HG02885 (cell line): ENCODE measurements at regions not wholly inside any gene's neighbourhood (a gene's known extent, or its start where the extent isn't known, plus 50 kb on each side); places are given as distances from the start of the nearest gene placed in this dataset.

Experiments
- ATAC-seq: cut with Tn5 transposase; IDR thresholded peaks from one replicate; pipeline ENCODE4 v1.9.1; 2021; ENCODE audit warnings: mild to moderate bottlenecking; ENCODE audit not compliant: unreplicated experiment, poor library complexity

DNA sequence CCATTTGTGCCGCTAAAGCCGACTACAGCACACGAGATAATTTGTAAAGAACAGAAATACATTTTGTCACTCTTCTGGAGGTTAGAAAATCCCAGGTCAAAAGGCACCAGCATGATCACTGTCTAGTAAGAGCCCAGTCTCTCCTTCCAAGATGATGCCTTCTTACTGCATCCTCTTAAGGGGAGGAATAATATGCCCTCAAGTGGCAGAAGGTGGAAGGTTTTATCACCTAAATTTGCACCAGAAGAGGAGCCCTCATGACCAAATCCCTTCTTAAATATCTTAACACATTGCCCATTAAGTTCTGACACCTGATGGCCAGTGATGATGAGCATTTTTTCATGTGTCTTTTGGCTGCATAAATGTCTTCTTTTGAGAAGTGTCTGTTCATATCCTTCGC lies 326.7 kb upstream of the RGS18 start:
- peak; percentile 57 for ATAC-seq

DNA sequence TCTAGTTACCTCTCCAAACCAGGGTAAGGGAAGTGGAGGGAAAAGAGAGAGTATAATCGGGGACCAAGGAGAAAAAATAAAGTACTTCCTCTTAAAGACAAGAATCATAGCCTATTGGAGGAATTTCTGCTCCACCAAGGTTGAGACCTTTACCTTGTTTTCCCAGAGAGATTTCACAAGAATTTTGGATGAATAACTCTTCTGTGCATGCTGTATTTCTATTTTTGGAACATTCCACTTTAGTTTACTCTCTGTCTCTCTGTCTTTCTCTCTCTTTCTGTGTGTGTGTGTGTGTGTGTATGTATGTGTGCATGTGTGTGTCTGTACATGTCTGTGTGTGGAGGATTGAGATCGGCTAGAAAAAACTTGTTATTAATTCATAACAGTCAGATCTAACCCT lies 318.4 kb upstream of the RGS18 start:
- ATAC-seq = no peak

DNA sequence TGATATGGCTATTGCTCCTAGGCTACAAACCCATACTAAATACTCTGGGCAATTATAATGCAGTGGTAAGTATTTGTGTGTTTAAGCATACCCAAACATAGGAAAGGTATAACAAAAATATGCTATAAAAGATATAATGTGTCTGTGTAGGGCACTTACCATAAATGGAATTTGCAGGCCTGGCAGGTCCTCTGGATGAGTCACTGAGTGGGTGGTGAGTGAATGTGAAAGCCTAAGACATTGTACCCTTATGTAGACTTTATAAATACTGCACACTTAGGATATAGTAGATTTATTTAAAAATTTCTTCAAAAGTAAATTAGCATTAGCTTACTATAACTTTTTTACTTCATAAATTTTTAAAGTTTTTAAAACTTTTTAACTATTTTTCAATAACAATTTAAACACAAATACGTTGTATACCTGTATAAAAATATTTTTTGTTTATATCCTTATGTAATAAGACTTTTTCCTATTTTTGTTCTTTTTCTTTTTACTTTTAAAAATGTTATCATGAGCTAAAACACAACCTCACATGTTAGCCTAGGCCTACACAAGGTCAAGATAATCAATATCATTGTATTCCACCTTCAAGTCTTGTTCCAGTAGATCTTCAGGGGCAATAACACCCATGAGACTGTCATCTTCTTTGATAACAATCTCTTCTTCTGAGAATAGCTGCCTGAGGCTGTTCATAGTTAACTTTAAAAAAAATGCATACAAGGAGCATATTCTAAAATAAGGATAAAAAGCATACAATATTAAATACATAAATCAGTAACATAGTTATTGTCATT lies 306.3 kb upstream of the RGS18 start:
- ATAC-seq = no peak

DNA sequence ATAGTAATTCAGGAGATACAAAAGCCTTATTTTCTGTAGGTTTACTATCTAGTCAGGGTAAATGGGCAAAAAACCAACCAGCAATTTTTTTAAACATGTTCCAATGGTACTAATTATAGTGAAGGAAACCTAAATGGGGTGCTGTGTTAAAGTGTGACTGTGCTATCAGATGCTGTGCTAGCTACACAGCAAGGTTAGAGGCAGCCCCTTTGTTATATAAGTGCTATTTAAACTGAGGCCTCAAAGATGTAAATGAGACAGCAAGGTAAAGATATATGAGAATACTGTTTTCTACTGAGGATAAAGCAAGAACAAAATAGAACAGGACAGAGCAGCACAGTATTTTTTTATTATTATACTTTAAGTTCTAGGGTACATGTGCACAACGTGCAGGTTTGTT lies 305.4 kb upstream of the RGS18 start:
- ATAC-seq = no peak

DNA sequence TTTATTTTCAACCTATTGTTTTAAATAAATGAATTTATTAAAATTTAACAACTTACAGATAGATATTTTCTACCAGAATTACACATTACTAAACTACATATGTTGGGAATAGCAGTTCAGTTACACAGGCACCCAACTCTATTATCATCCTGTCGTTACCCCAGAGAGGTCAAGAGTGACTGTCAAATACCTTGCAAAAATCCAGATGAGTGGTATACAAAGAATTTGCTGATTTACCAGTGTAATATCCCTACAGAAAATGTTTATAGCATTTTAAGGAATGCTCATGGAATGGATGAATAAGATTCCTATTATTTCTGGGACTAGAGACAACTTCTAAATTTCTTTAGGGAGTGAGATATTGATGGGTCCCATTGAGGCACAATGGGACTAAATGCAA lies 300.7 kb upstream of the RGS18 start:
- ATAC-seq = no peak

DNA sequence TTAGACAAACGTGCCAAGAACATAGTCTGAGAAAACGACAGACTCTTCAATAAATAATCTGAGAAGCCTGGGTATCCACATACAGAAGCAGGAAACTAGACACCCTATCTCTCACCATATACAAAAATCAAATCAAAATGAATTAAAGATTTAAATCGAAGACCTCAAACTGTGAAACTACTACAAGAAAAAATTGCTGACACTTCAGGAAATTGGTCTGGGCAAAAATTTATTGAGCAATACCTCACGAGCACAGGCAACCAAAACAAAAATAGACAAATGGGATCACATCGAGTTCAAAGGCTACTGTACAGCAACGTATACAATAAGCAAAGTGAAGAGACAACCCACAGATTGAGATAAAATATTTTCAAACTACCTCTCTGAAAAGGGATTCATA lies 292.8 kb upstream of the RGS18 start:
- no peak for ATAC-seq

DNA sequence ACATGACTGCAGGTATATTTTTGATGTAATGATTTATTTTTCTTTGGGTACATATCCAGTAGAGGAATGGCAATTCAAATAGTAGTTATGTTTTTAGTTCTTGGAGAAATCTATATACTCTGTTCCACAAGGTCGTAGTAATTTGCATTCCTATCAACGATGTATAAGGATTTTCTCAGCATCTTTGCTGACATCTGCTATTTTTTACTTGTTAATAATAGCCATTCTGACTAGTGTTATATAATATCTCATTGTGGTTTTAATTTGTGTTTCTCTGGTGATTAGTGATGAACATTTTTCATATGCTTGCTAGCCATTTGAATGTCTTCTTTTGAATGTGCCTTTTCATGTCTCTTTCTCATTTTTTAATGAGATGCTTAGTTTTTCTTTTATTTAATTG lies 292.1 kb upstream of the RGS18 start:
- ATAC-seq = no peak

DNA sequence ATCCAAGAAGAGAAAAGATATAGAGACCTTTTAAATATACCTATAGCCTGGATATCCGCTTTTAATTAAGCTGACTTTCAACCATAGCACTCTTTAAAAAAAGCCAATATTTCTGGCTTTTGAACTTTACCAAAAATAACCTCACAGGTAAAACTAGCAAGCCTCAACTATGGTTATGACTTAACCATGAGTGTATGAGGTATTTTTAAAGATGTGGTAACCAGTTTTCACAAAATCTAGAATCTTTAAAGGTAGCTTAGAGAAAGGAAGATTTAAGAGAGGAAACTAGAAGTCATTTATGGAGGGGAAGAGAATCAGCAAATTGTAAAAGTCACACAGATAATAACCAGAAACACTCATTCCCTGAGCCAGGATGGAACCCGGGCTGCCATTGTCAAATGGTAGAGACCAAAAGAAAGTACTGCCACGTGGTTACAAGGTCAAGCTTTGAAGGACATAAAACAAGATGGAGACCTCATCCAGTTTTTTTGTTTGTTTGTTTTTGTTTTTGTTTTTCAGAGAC lies 288.4 kb upstream of the RGS18 start:
- no peak for ATAC-seq

DNA sequence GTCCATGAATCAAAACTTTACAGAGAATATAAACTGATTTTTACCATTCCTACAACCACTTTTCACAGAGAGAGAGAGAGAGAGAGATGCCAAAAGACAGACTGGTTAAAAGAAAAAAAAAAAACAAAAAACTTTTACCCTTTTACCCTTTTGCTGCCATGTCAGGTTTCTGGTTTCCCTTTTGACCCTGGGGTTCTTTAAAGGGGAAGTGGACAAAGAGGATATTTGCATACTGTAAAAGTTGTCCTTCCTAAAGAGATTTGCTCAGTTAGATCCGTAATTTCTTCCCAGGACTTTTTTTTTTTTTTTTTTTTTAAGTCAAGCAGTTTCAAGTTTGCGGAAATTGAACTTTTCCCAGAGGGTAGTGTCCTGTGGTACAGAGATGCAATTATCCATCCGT lies 287.8 kb upstream of the RGS18 start:
- ATAC-seq = no peak

DNA sequence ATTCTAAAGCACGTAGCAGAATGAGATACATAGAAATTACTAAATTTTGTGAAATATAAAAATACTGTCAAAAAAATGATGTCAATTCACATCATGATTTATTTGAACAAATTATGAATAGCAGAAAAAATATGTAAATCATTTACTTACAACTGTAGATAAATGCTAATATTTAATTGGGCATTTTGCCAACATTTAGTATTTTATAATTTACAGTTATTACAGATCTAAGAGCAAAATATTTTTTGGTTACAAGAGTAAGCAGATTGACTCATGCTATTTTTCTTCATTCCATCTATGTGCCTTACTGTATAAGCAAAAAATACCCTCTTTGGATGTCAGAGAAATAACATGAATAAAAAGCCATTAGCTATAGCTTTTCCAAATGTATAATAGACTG lies 282.3 kb upstream of the RGS18 start:
- no peak for ATAC-seq

DNA sequence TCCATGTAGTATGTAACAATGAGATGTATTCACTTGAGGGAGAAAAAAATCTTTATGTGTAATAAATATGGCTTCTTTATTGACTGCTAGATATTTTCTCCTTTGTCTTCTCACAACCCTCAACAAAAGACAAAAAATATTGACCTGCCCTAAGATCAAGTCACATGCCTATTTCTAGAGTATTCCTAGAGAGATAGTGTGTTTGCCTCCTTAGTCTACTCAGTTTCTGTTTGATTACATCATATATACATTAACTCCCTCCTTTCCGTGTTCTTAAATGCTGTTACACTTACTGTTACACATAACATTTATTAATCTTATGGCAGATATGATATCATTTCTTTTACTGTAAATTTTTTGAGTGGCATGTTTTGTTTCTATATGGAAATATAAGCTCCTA lies 281.6 kb upstream of the RGS18 start:
- no peak for ATAC-seq

DNA sequence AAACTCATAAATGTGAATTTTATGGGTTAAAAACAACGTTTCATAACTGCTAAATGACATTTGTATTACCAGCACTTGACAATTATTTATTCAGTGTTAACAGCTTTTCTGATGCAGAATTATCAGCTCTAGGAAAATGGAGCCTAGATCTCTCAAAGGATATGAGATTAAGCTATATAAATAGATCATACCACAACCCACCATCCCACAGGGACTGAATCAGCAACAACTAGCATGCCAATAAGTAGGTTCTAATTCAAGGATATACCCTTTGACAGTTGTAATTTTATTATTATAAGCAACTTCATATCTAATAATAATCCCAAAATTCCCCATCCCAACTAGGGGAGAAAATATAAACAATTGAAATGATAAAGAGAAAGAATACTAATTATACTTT lies 275.4 kb upstream of the RGS18 start:
- no peak for ATAC-seq

DNA sequence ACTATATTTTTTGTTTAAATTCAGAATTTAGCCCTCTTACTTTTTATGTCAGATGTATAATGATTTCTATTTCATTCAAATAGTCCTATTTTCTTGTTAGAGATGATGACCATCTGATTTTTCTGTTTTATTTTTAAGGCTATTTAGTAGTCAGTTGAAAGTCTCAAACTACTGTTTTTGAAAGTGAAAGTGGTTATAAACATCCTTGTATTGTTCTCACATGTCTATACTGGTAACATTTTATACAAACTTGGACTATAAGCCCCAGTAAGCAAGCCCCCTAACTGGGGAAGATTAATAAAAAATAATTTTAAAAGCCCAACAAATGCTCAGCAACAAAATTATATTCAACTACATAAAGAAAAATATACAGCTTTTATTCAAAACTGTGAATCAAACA lies 271.3 kb upstream of the RGS18 start:
- ATAC-seq = no peak

DNA sequence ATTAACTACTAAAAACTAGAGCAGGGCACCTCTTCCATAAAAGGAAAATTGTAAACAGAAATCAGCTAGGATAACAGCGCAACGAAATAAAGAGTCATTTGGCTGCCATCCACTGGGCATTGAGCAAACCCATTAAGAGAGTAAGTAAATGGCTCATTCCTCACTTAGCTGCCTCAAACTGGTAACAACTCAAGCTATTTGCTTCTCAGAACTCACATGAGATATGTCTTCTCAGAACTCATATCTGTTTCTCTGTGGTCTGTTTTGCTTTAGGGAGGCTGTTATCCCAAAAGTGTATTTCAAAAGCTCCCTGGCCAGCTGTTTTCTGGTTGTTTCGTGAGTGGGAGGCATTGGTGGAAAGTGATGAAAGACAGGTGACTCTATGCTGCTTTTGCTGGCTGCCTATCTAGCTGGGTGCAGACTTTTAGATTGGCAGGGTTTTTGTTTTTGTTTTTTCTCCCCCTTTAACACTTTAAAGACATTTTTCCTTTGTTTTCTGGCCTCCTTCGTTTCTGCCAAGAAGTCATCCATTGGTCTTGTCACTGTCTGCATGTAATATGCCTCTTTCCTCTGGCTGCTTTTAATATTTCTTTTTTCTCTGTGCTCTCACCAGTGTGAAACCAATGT lies 269.2 kb upstream of the RGS18 start:
- ATAC-seq = no peak

DNA sequence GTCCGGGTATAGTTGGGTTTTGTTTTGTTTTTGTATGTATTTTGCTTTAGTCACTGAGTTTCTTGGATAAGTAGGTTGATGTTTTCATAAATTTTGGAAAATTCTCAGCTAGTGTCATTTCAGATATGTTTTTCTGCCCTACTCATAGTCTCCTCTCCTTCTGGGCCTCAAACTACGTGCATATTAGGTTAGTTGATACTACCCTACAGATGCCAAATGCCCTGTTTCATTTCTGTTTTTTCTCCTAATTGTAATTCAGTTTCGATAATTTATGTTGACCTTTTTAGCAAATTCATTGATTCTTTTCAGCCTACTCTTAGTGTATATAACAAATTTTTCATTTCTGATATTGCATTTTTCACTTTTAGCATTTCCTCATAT lies 268.6 kb upstream of the RGS18 start:
- no peak for ATAC-seq

DNA sequence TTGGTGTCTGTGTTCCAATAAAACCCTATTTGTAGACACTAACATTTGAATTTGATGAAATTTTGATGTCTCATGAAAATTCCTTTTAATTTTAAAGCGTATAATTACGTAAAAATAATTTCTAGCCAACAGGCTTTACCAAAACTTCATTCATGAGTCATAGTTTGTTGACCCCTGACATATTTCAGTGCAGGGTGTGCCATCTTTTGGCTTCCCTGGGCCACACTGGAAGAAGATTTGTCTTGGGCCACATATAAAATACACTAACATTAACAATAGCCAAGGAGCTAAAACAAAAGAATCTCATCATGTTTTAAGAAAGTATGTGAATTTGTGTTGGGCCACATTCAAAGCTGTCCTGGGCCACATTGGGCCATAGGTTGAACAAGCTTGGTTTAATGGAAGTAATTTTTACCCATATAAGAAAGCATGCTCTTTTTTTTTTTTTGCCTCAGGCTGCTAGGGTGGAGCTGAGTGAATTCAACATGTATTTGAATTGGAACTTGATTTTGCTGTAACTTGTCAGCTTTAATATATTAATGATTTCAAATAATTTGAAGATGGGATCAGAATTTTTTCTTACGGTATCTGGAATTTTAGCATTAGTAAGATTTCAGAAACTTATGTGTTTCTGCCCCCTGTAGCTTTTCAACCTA lies 267.7 kb upstream of the RGS18 start:
- no peak for ATAC-seq

DNA sequence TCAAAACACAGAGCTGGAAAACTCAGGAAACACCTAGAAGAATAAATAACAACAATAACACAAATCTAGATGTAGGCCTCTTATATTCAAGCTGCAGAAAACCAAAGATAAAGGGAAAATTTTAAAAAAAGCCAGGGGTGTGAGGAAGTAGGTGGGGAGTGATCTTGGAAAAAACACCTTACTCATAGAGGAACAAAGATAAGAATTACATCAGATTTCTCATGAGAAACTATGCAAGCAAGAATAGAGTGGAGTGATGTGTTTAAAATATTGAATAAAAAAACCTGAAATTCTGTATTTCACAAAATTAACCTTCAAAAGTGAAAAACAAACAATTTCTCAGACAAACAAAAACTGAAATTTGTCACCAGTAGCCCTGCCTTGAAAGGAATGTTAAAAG lies 265.5 kb upstream of the RGS18 start:
- ATAC-seq = no peak

DNA sequence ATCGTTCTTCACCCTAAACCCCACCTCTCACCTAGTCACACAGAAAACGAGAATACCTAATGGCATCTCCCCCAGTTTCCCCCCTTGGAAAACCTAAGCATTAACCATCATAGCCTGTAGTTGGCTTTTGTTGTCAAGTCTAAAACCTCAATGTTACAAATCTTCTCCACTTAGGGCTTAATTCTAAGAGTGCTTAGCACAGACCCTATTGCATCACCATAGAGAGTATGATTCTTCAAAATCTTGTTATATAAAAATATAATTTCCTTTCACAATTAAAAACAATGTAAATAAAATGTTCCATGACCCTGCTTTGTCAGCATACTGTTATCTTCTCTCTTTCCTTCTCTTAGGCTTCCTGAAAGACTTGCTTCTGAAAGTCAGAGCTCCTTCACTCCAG lies 263.2 kb upstream of the RGS18 start:
- ATAC-seq = no peak

DNA sequence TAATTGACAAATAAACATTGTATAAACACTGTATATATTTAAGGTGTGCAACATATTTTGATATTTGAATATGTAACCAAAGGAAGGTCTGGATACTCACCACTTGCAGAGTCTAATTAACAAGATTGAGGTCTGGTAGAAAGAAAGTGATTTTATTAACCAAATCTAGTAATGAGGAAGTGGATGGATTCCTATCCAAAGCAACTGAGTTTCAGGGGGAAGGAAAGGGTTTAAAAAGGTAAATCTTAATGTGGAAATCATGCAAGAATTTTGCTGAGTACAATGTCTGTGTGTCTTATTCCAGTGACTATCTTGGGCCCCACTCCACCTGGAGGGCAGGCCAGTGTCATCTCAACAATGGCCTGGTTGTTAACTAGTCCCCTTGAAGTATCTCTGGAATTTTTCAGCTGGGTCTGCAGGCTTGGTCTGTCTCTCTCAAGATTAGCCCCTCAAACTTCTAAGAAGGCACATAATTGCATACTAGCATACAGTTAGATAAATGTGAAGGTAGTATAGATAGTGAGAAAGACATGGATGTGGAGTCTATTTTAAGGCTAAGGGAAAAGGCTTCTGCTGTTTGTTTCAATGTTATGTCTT lies 262.7 kb upstream of the RGS18 start:
- no peak for ATAC-seq

DNA sequence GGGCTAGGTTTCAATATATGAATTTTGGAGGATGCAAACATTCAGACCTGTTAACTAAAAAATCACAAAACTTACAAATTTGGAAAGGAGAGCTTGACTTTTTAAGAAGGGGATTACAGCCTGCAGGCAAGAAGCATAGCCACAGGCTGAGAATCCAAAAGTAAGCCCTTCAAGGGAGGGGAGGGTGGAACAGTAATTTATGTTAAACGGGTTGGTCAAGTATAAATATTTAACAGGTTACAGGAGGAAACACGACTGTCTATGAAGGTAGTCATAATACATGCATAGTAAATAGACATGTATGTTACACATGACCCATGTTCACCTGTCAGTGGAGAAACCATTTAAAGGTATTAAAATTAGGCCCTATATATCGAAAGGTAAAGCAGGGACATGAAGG lies 261.1 kb upstream of the RGS18 start:
- ATAC-seq = no peak

DNA sequence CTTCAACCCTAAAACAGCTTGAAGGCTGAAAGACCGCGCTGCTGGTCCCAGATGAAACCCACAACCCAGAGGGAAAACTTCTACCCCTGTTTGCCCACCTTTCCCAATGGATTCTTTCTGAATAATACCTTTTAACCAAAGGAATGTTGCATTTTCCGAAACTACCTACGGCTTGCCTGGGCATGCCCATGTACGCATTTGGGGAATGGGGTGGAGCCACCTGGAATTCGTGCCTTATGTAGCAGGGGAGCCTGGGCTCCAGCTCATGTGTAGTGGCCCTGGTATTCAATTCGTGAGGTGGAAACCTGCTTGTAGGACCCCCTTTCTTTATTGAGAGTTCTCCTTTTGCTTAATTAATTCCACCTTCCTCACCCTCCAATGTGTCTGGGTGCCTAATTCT lies 256.6 kb upstream of the RGS18 start:
- ATAC-seq = no peak
